Neural cell (in vitro differentiated cells): ENCODE measurements at regions not wholly inside any gene's neighbourhood (a gene's known extent, or its start where the extent isn't known, plus 50 kb on each side); places are given as distances from the start of the nearest gene placed in this dataset.
A peak's percentile ranks its signal among the peaks of the same experiment; 100 is the strongest.
"Not testable (repeated sequence)": the region's sequence is repeated elsewhere in the genome, so short reads cannot be mapped to it uniquely, and the experiment has no call there.

ENCODE experiments used
- H2AFZ ChIP-seq: fragments of 200-600, 300-800 bp; sonication (generic), shearing (Covaris generic); 2 replicates; pipeline ENCODE4 v1.6.0; 2014; ENCODE audit warnings: low read depth, mild to moderate bottlenecking, antibody characterized with exemption, low read length, moderate library complexity
- H3F3A ChIP-seq: fragments of 200-600 bp; shearing (Covaris generic); 2 replicates; pipeline ENCODE4 v1.6.1; 2016; ENCODE audit warnings: mild to moderate bottlenecking, moderate library complexity, mixed read lengths, antibody characterized with exemption, low read length; ENCODE audit not compliant: insufficient read depth, poor library complexity, severe bottlenecking
- H3K27ac ChIP-seq: fragments of 200-600, 300-800 bp; sonication (generic), shearing (Covaris generic); 2 replicates; pipeline ENCODE4 v1.5.1; 2014; ENCODE audit warnings: mild to moderate bottlenecking, low read length, moderate library complexity
- H3K27me3 ChIP-seq: fragments of 300-800, 200-600 bp; sonication (generic), shearing (Covaris generic); 2 replicates; pipeline ENCODE4 v1.6.0; 2014; ENCODE audit warnings: mild to moderate bottlenecking, low read depth, low read length, moderate library complexity; ENCODE audit not compliant: insufficient read depth
- H3K36me3 ChIP-seq: fragments of 300-800, 200-600 bp; sonication (generic), shearing (Covaris generic); 2 replicates; pipeline ENCODE4 v1.5.1; 2014; ENCODE audit warnings: mild to moderate bottlenecking, antibody characterized with exemption, low read length, moderate library complexity; ENCODE audit not compliant: insufficient read depth
- H3K4me2 ChIP-seq: fragments of 300-800, 200-600 bp; sonication (generic), shearing (Covaris generic); 2 replicates; pipeline ENCODE4 v1.6.0; 2014; ENCODE audit warnings: mild to moderate bottlenecking, low read length
- H3K4me3 ChIP-seq: fragments of 300-800, 200-600 bp; sonication (generic), shearing (Covaris generic); 2 replicates; pipeline ENCODE4 v1.5.1; 2014; ENCODE audit warnings: mild to moderate bottlenecking, low read length, moderate library complexity
- H3K79me2 ChIP-seq: fragments of 200-600 bp; shearing (Covaris generic); replicated peaks from 2 replicates; pipeline ENCODE4 v1.6.0; 2014; ENCODE audit warnings: mild to moderate bottlenecking, low read length, moderate library complexity; ENCODE audit not compliant: insufficient read depth
- H3K9ac ChIP-seq: fragments of 300-800, 200-600 bp; sonication (generic), shearing (Covaris generic); 2 replicates; pipeline ENCODE4 v1.6.1; 2016; ENCODE audit warnings: mild to moderate bottlenecking, low read length, mixed read lengths
- H3K9me2 ChIP-seq: fragments of 200-600 bp; shearing (Covaris generic); 2 replicates; pipeline ENCODE4 v1.6.1; 2016; ENCODE audit warnings: mild to moderate bottlenecking, low read length, mixed read lengths; ENCODE audit not compliant: insufficient read depth
- H3K9me3 ChIP-seq: fragments of 200-600, 300-800 bp; sonication (generic), shearing (Covaris generic); 2 replicates; pipeline ENCODE4 v1.6.1; 2016; ENCODE audit warnings: mild to moderate bottlenecking, mixed run types, low read length, moderate library complexity, mixed read lengths
- H4K20me1 ChIP-seq: fragments of 200-600 bp; shearing (Covaris generic); 2 replicates; pipeline ENCODE4 v1.6.1; 2016; ENCODE audit warnings: mild to moderate bottlenecking, mixed run types; ENCODE audit not compliant: insufficient read depth
- EP300 ChIP-seq: fragments of 450-650 bp; conservative IDR thresholded peaks from 2 replicates; pipeline ENCODE4 v1.6.1; 2014; ENCODE audit warnings: antibody characterized with exemption, mild to moderate bottlenecking, moderate library complexity; ENCODE audit not compliant: poor library complexity, severe bottlenecking
- EZH2 ChIP-seq: fragments of 200-600, 300-800 bp; shearing (Covaris generic), sonication (generic); IDR thresholded peaks from 2 replicates; pipeline ENCODE4 v1.6.1; 2014; ENCODE audit warnings: antibody characterized with exemption, low read length, borderline replicate concordance, mild to moderate bottlenecking; ENCODE audit not compliant: insufficient read depth, poor library complexity, severe bottlenecking
- MXI1 ChIP-seq: fragments of 450-650 bp; conservative IDR thresholded peaks from 2 replicates; pipeline ENCODE4 v1.6.1; 2014; ENCODE audit warnings: antibody characterized with exemption, mild to moderate bottlenecking; ENCODE audit not compliant: poor library complexity, severe bottlenecking
- POLR2AphosphoS5 ChIP-seq: IDR thresholded peaks from 2 replicates; pipeline ENCODE4 v1.6.1; 2012
- RAD21 ChIP-seq: fragments of 450-650 bp; conservative IDR thresholded peaks from 2 replicates; pipeline ENCODE4 v1.6.1; 2014; ENCODE audit warnings: antibody characterized with exemption, mild to moderate bottlenecking, moderate library complexity
- SMC3 ChIP-seq: fragments of 450-650 bp; conservative IDR thresholded peaks from 2 replicates; pipeline ENCODE4 v1.6.1; 2014; ENCODE audit warnings: antibody characterized with exemption, mild to moderate bottlenecking, moderate library complexity; ENCODE audit not compliant: poor library complexity
- TAF1 ChIP-seq: IDR thresholded peaks from 2 replicates; pipeline ENCODE4 v1.6.1; 2012; ENCODE audit warnings: low read depth
- TF ChIP-seq, protein P1 (sequence below): IDR thresholded peaks from 2 replicates; pipeline ENCODE4 v1.6.1; 2012; ENCODE audit warnings: borderline replicate concordance
- TF ChIP-seq, protein P2 (sequence below): fragments of 450-650 bp; IDR thresholded peaks from 2 replicates; pipeline ENCODE4 v1.5.1; 2014; ENCODE audit warnings: antibody characterized with exemption, mild to moderate bottlenecking, moderate library complexity; ENCODE audit not compliant: poor library complexity, severe bottlenecking

- H4K20me1 ChIP-seq, H3K9me2 ChIP-seq, H3K36me3 ChIP-seq, H3K79me2 ChIP-seq, H3K9me3 ChIP-seq, H3K4me2 ChIP-seq, H3F3A ChIP-seq, H3K27me3 ChIP-seq: not testable (repeated sequence)
- Histone ChIP-seq H3K9ac (peak overlapping the region; percentile 75), H2AFZ (peak overlapping the region; percentile 33), H3K4me3 (peak overlapping the region; percentile 74), H3K27ac (peak overlapping the region; percentile 69)
- TF ChIP-seq SMC3 (peak; percentile 20), TAF1 (peak; percentile 31), MXI1 (peak; percentile 54), POLR2AphosphoS5 (peak; percentile 49)
These were observed 62.6 kb upstream of the CDR2 start for GRCh38 chr16:22436823-22437652.

DNA sequence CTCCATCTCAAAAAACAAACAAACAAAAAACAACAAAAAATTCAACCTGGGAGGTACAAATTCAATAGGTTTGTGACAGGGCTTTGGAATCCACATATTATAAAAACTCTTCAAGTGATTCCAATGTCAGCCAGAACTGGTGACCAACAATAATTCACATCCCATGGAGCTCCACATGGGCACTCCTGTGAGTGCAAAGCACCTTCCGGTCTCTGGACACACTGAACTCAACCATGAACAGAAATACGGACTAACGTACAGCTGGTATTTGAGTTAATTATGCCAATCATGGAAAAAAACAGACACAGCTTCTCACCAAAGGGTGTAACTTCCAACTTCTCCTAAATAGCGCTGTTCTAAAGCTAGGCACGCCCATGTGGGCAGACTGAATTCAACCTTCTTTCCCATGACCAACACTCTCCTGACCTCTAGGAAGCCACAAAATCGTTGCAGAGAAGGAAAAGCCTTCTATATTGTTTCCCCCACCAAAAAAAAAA is 62.0 kb upstream of the CDR2 start:
- H4K20me1 ChIP-seq, H2AFZ ChIP-seq, H3K27ac ChIP-seq, H3K4me2 ChIP-seq, H3K36me3 ChIP-seq, H3K79me2 ChIP-seq, H3F3A ChIP-seq, H3K9me3 ChIP-seq, H3K9me2 ChIP-seq, H3K27me3 ChIP-seq: not testable (repeated sequence)
- Histone ChIP-seq H3K4me3 (peak overlapping the region; percentile 74), H3K9ac (peak overlapping the region; percentile 75)

- not testable (repeated sequence) for H3K4me3 ChIP-seq, H3K27me3 ChIP-seq, H2AFZ ChIP-seq, H3K27ac ChIP-seq, H3K9me3 ChIP-seq, H3K9ac ChIP-seq, H3K9me2 ChIP-seq, H3K79me2 ChIP-seq, H4K20me1 ChIP-seq, H3K36me3 ChIP-seq, H3K4me2 ChIP-seq, H3F3A ChIP-seq
These were observed 56.9 kb upstream of the CDR2 start for GRCh38 chr16:22431314-22431713.

DNA sequence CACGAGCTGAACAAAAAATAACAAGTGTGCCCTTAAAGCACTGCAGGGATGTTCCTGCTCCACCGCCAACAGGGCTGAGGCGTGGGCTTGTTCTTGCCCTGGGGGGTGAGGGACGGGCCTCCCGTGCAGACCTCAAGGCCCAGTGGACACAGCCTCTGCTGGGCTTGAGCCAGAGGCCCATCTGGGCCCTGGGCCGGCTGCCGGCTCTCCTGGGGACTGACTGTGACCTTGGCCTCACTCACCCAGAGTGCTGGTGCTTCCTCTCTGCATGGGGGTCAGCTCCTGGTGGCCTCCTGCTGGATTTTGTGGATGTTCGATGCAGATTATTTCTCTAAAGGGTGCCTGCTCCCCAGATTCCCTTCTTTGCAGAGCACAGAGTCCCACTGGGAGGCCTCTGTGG is 54.2 kb upstream of the CDR2 start:
- TF ChIP-seq EZH2 (no peak), MXI1 (no peak), POLR2AphosphoS5 (no peak), EP300 (no peak), SMC3 (no peak), TAF1 (no peak), RAD21 (no peak)
- TF ChIP-seq, protein P1, sequence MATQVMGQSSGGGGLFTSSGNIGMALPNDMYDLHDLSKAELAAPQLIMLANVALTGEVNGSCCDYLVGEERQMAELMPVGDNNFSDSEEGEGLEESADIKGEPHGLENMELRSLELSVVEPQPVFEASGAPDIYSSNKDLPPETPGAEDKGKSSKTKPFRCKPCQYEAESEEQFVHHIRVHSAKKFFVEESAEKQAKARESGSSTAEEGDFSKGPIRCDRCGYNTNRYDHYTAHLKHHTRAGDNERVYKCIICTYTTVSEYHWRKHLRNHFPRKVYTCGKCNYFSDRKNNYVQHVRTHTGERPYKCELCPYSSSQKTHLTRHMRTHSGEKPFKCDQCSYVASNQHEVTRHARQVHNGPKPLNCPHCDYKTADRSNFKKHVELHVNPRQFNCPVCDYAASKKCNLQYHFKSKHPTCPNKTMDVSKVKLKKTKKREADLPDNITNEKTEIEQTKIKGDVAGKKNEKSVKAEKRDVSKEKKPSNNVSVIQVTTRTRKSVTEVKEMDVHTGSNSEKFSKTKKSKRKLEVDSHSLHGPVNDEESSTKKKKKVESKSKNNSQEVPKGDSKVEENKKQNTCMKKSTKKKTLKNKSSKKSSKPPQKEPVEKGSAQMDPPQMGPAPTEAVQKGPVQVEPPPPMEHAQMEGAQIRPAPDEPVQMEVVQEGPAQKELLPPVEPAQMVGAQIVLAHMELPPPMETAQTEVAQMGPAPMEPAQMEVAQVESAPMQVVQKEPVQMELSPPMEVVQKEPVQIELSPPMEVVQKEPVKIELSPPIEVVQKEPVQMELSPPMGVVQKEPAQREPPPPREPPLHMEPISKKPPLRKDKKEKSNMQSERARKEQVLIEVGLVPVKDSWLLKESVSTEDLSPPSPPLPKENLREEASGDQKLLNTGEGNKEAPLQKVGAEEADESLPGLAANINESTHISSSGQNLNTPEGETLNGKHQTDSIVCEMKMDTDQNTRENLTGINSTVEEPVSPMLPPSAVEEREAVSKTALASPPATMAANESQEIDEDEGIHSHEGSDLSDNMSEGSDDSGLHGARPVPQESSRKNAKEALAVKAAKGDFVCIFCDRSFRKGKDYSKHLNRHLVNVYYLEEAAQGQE: no peak
- TF ChIP-seq, protein P2, sequence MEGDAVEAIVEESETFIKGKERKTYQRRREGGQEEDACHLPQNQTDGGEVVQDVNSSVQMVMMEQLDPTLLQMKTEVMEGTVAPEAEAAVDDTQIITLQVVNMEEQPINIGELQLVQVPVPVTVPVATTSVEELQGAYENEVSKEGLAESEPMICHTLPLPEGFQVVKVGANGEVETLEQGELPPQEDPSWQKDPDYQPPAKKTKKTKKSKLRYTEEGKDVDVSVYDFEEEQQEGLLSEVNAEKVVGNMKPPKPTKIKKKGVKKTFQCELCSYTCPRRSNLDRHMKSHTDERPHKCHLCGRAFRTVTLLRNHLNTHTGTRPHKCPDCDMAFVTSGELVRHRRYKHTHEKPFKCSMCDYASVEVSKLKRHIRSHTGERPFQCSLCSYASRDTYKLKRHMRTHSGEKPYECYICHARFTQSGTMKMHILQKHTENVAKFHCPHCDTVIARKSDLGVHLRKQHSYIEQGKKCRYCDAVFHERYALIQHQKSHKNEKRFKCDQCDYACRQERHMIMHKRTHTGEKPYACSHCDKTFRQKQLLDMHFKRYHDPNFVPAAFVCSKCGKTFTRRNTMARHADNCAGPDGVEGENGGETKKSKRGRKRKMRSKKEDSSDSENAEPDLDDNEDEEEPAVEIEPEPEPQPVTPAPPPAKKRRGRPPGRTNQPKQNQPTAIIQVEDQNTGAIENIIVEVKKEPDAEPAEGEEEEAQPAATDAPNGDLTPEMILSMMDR: no peak
- no peak overlapping the region for H3K27ac ChIP-seq

More for the DNA sequence above, 54.2 kb upstream of the CDR2 start:
- Histone ChIP-seq H3K27me3 (no peaks in the 10 kb centered on the region), H3K9me3 (no peaks in the 10 kb centered on the region), H3K9me2 (no peaks in the 10 kb centered on the region), H2AFZ (no peak overlapping the region), H3K9ac (no peak overlapping the region), H3F3A (no peaks in the 10 kb centered on the region), H3K79me2 (no peaks in the 10 kb centered on the region), H3K4me2 (no peak overlapping the region), H3K36me3 (no peaks in the 10 kb centered on the region), H3K4me3 (no peak overlapping the region), H4K20me1 (no peaks in the 10 kb centered on the region)
